OCI-LY1 (cell line): ENCODE measurements at regions not wholly inside any gene's neighbourhood (a gene's known extent, or its start where the extent isn't known, plus 50 kb on each side); places are given as distances from the start of the nearest gene placed in this dataset.

ENCODE experiments used
- H2AFZ ChIP-seq: fragments of 200-600 bp; sonication (generic), shearing (Covaris generic); 2 replicates; pipeline ENCODE4 v1.6.0; 2014; ENCODE audit warnings: antibody characterized with exemption, mild to moderate bottlenecking, low read length
- H3F3A ChIP-seq: fragments of 200-600 bp; sonication (generic), shearing (Covaris generic); 2 replicates; pipeline ENCODE4 v1.6.0; 2014; ENCODE audit warnings: mild to moderate bottlenecking, antibody characterized with exemption, low read length, moderate library complexity; ENCODE audit not compliant: insufficient read depth
- H3K27ac ChIP-seq: fragments of 200-600 bp; sonication (generic); 2 replicates; pipeline ENCODE4 v1.5.1; 2014; ENCODE audit warnings: low read length, mixed run types, mild to moderate bottlenecking, low read depth; ENCODE audit not compliant: poor library complexity, severe bottlenecking
- H3K27me3 ChIP-seq: fragments of 200-600 bp; sonication (generic); 2 replicates; pipeline ENCODE4 v1.6.0; 2014; ENCODE audit warnings: antibody characterized with exemption, mild to moderate bottlenecking, low read length, moderate library complexity; ENCODE audit not compliant: insufficient read depth
- H3K36me3 ChIP-seq: fragments of 200-600 bp; sonication (generic); 2 replicates; pipeline ENCODE4 v1.6.1; 2014; ENCODE audit warnings: mild to moderate bottlenecking, antibody characterized with exemption, low read length, moderate library complexity, mixed read lengths; ENCODE audit not compliant: insufficient read depth
- H3K4me1 ChIP-seq: fragments of 200-600 bp; sonication (generic); 2 replicates; pipeline ENCODE4 v1.5.1; 2014; ENCODE audit warnings: mild to moderate bottlenecking, low read length, moderate library complexity; ENCODE audit not compliant: insufficient read depth, severe bottlenecking
- H3K4me2 ChIP-seq: fragments of 200-600 bp; sonication (generic), shearing (Covaris generic); 2 replicates; pipeline ENCODE4 v1.6.1; 2014; ENCODE audit warnings: low read length
- H3K4me3 ChIP-seq: fragments of 200-600 bp; sonication (generic); 2 replicates; pipeline ENCODE4 v1.5.1; 2014; ENCODE audit warnings: low read length, low read depth, mild to moderate bottlenecking, mixed read lengths; ENCODE audit not compliant: poor library complexity, severe bottlenecking
- H3K79me2 ChIP-seq: fragments of 200-600 bp; shearing (Covaris generic); 2 replicates; pipeline ENCODE4 v1.6.1; 2016; ENCODE audit warnings: mixed run types, low read length, mixed read lengths; ENCODE audit not compliant: insufficient read depth
- H3K9ac ChIP-seq: fragments of 200-600 bp; sonication (generic), shearing (Covaris generic); 2 replicates; pipeline ENCODE4 v1.6.1; 2014; ENCODE audit warnings: mild to moderate bottlenecking, low read length, mixed read lengths
- H3K9me2 ChIP-seq: fragments of 200-600 bp; sonication (generic), shearing (Covaris generic); 2 replicates; pipeline ENCODE4 v1.6.1; 2014; ENCODE audit warnings: low read depth, mild to moderate bottlenecking, low read length, mixed read lengths
- H3K9me3 ChIP-seq: fragments of 200-600 bp; shearing (Covaris generic); 2 replicates; pipeline ENCODE4 v1.6.1; 2014; ENCODE audit warnings: low read length, mixed read lengths
- H4K20me1 ChIP-seq: fragments of 200-600 bp; sonication (generic), shearing (Covaris generic); 2 replicates; pipeline ENCODE4 v1.6.0; 2016; ENCODE audit warnings: mild to moderate bottlenecking, low read length; ENCODE audit not compliant: insufficient read depth
- EZH2 ChIP-seq: fragments of 200-600 bp; sonication (generic), shearing (Covaris generic); IDR thresholded peaks from 2 replicates; pipeline ENCODE4 v1.8.0; 2017; ENCODE audit warnings: borderline replicate concordance, mixed run types, mild to moderate bottlenecking, antibody characterized with exemption, low read length, moderate library complexity, mixed read lengths
- TF ChIP-seq, protein P1 (sequence below): fragments of 200-600 bp; sonication (generic), shearing (Covaris generic); IDR thresholded peaks from 2 replicates; pipeline ENCODE4 v1.5.1; 2017; ENCODE audit warnings: mild to moderate bottlenecking, antibody characterized with exemption, low read length, moderate library complexity, mixed read lengths

DNA sequence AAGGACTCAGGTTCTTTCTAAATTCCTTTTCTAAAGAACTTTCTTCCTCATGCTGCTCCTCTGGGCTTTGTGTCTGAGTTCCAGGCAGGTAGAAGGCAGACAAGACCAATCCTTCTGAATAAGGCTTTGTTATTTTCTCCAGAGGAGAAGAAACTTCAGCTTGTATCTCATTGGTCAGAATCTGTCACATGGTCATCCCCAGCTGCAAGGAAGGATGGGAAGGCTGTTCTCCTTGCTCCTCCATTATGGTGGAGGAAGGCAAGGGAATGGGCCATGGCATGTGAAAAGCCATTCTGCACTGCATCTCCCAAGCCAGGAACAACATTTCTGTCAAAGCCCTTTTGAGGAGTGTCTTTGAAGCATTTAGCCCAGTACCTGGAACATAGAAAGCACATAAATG, 50.6 kb upstream of the NTPCR start:
- no peak overlapping the region for H2AFZ ChIP-seq
- no peak overlapping the region for H3K27ac ChIP-seq
- H3K4me2 ChIP-seq, result no peak overlapping the region
- H3K9ac ChIP-seq, result no peak overlapping the region
- no peaks in the 10 kb centered on the region for H3F3A ChIP-seq
- no peaks in the 10 kb centered on the region for H4K20me1 ChIP-seq
- TF ChIP-seq, protein P1, sequence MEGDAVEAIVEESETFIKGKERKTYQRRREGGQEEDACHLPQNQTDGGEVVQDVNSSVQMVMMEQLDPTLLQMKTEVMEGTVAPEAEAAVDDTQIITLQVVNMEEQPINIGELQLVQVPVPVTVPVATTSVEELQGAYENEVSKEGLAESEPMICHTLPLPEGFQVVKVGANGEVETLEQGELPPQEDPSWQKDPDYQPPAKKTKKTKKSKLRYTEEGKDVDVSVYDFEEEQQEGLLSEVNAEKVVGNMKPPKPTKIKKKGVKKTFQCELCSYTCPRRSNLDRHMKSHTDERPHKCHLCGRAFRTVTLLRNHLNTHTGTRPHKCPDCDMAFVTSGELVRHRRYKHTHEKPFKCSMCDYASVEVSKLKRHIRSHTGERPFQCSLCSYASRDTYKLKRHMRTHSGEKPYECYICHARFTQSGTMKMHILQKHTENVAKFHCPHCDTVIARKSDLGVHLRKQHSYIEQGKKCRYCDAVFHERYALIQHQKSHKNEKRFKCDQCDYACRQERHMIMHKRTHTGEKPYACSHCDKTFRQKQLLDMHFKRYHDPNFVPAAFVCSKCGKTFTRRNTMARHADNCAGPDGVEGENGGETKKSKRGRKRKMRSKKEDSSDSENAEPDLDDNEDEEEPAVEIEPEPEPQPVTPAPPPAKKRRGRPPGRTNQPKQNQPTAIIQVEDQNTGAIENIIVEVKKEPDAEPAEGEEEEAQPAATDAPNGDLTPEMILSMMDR, result no peak
- TF ChIP-seq EZH2, result no peak
- no peaks in the 10 kb centered on the region for H3K9me2 ChIP-seq
- H3K4me1 ChIP-seq, result no peaks in the 10 kb centered on the region
- H3K36me3 ChIP-seq, result no peaks in the 10 kb centered on the region
- H3K4me3 ChIP-seq, result no peak overlapping the region
- no peaks in the 10 kb centered on the region for H3K79me2 ChIP-seq
- no peaks in the 10 kb centered on the region for H3K9me3 ChIP-seq
- no peaks in the 10 kb centered on the region for H3K27me3 ChIP-seq
